ENCODE measurements at regions not wholly inside any gene's neighbourhood (a gene's known extent, or its start where the extent isn't known, plus 50 kb on each side); places are given as distances from the start of the nearest gene placed in this dataset.

DNA sequence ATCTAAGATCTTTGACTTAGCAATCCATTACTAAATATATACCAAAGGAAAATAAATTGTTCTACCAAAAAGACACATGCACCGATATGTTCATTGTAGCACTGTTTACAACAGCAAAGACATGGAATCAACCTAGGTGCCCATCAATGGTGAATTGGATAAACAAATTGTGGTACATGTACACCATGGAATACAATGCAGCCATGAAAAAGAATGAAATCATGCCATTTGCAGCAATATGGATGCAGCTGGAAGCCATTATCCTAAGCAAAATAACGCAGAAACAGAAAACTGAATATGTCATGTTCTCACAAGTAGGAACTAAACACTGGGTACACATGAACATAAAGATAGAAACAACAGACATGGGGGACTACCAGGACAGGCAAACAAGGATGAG, 589.5 kb downstream of the IRX1 start:
- Histone ChIP-seq H3K9me3 (ENCODE audit: control insufficient read depth, low read length) (no peaks in the 10 kb centered on the region), H3K4me3 (ENCODE audit: low read length in 2 of 2) (no peak overlapping the region), H3K36me3 (ENCODE audit: control insufficient read depth in 1 of 2, insufficient read depth in 2 of 2, low read length in 1 of 2) (no peaks in the 10 kb centered on the region), H3K4me1 (ENCODE audit: control insufficient read depth in 1 of 2, insufficient read depth in 2 of 2, low read length in 2 of 2) (no peaks in the 10 kb centered on the region), H3K27ac (ENCODE audit: low read depth in 1 of 2, low read length in 2 of 2) (no peak overlapping the region), H3K27me3 (ENCODE audit: control insufficient read depth in 1 of 2, insufficient read depth in 2 of 2, low read length in 1 of 2) (no peaks in the 10 kb centered on the region)
- ATAC-seq (ENCODE audit: low FRiP score) (no peak), DNase-seq (no peak)
- intact Hi-C loops (cut with DNase I) = no loop called here
- 90 to 91% methylated on average over 2 of the region's 2 CpGs for WGBS, 2 donors

- H3K27me3 ChIP-seq (ENCODE audit: control insufficient read depth in 1 of 2, insufficient read depth in 2 of 2, low read length in 1 of 2) = no peaks in the 10 kb centered on the region
- no peaks in the 10 kb centered on the region for H3K9me3 ChIP-seq (ENCODE audit: control insufficient read depth, low read length)
- 79 to 88% methylated on average over 4 of the region's 4 CpGs for WGBS, 2 donors
- peak overlapping the region in 1 of 2 donors; percentile 42 for H3K27ac ChIP-seq (ENCODE audit: low read depth in 1 of 2, low read length in 2 of 2)
- no peak overlapping the region for H3K4me3 ChIP-seq (ENCODE audit: low read length in 2 of 2)
- no peaks in the 10 kb centered on the region for H3K4me1 ChIP-seq (ENCODE audit: control insufficient read depth in 1 of 2, insufficient read depth in 2 of 2, low read length in 2 of 2)
- ATAC-seq (ENCODE audit: low FRiP score) (peak; percentile 60), DNase-seq (no peak)
- no peaks in the 10 kb centered on the region for H3K36me3 ChIP-seq (ENCODE audit: control insufficient read depth in 1 of 2, insufficient read depth in 2 of 2, low read length in 1 of 2)
- intact Hi-C loops (cut with DNase I) = no loop called here
Measured at GRCh38 chr5:4188704-4189103, 593.1 kb downstream of the IRX1 start.

DNA sequence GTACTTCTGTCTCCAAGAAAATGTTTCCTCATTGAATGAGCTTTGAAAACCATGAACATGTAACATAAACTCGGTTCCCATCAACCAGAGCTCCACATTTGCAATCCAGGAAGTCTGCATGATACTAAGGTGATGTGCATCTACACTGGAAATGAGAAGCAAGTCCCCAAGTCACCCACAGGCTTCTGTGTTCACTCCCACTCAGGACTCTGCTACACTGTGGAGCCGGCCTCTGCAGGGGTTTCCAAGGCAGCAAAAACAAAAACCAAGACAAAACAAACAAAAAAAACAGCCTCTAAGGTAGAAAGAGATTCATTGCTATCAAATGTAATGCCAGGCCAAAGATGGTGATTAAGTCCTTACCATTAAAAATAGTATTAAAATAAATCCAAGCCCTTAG, 593.7 kb downstream of the IRX1 start:
- Histone ChIP-seq H3K27ac (ENCODE audit: low read depth in 1 of 2, low read length in 2 of 2) (no peak overlapping the region), H3K9me3 (ENCODE audit: control insufficient read depth, low read length) (no peaks in the 10 kb centered on the region), H3K36me3 (ENCODE audit: control insufficient read depth in 1 of 2, insufficient read depth in 2 of 2, low read length in 1 of 2) (no peaks in the 10 kb centered on the region), H3K27me3 (ENCODE audit: control insufficient read depth in 1 of 2, insufficient read depth in 2 of 2, low read length in 1 of 2) (no peaks in the 10 kb centered on the region), H3K4me3 (ENCODE audit: low read length in 2 of 2) (no peak overlapping the region), H3K4me1 (ENCODE audit: control insufficient read depth in 1 of 2, insufficient read depth in 2 of 2, low read length in 2 of 2) (no peaks in the 10 kb centered on the region)
- no peak for DNase-seq
- intact Hi-C loops (cut with DNase I) = no loop called here
- ATAC-seq (ENCODE audit: low FRiP score) = no peak
- 28 to 31% methylated on average over 2 of the region's 2 CpGs for WGBS, 2 donors

DNA sequence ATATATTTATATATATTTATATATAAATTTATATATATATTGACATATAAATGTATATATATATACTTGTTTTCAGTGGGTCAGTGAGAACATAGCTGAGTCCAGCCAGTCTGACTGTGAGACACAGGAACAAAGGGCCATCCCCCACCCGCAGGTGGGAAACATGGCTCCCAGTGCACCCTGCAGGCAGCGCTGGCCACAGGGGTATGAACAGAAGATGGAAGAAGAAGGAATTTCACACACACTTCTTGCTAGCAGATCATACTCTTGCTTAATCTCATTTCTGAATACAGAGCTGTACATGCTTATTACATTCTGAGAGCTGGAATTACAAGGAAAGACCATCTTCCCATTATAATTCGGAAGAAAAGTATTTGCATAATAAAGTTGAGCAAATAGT, 595.4 kb downstream of the IRX1 start:
- H3K4me3 ChIP-seq (ENCODE audit: low read length in 2 of 2) = no peak overlapping the region
- 84 to 96% methylated on average over 3 of the region's 3 CpGs for WGBS, 2 donors

DNA sequence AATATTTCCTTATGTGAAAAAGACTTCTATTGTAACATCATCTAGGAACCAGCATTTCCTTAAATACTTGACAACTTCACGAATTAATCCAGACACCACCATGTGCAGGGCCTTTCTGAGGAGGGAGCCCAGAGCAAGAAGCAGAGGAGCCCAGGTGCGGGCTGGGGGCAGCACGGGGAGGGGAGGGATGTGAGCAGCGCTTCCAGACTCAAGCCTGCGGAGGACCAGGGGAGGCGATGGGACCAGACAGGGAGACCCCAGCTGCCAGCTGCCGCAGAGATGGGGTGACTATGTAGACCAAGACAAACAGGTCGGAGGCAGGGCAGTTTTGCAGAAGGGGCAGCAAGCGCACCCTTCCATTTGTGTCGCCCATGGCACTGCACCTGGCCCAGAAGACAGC, 596.1 kb downstream of the IRX1 start:
- H3K27ac ChIP-seq (ENCODE audit: low read depth in 1 of 2, low read length in 2 of 2) = no peak overlapping the region
- H3K4me3 ChIP-seq (ENCODE audit: low read length in 2 of 2) = no peak overlapping the region
- no peaks in the 10 kb centered on the region for H3K9me3 ChIP-seq (ENCODE audit: control insufficient read depth, low read length)
- intact Hi-C loops (cut with DNase I) = no loop called here
- no peak for ATAC-seq (ENCODE audit: low FRiP score)
- H3K36me3 ChIP-seq (ENCODE audit: control insufficient read depth in 1 of 2, insufficient read depth in 2 of 2, low read length in 1 of 2) = no peaks in the 10 kb centered on the region
- H3K27me3 ChIP-seq (ENCODE audit: control insufficient read depth in 1 of 2, insufficient read depth in 2 of 2, low read length in 1 of 2) = no peaks in the 10 kb centered on the region
- no peaks in the 10 kb centered on the region for H3K4me1 ChIP-seq (ENCODE audit: control insufficient read depth in 1 of 2, insufficient read depth in 2 of 2, low read length in 2 of 2)
- DNase-seq = peak in 1 of 2 donors; percentile 71
- 96 to 97% methylated on average over 10 of the region's 10 CpGs for WGBS, 2 donors

More for the DNA sequence above, 595.4 kb downstream of the IRX1 start:
- H3K27ac ChIP-seq (ENCODE audit: low read depth in 1 of 2, low read length in 2 of 2) = no peak overlapping the region
- no peak for ATAC-seq (ENCODE audit: low FRiP score)
- no peaks in the 10 kb centered on the region for H3K27me3 ChIP-seq (ENCODE audit: control insufficient read depth in 1 of 2, insufficient read depth in 2 of 2, low read length in 1 of 2)
- no peaks in the 10 kb centered on the region for H3K4me1 ChIP-seq (ENCODE audit: control insufficient read depth in 1 of 2, insufficient read depth in 2 of 2, low read length in 2 of 2)
- DNase-seq = no peak
- intact Hi-C loops (cut with DNase I) = no loop called here
- no peaks in the 10 kb centered on the region for H3K36me3 ChIP-seq (ENCODE audit: control insufficient read depth in 1 of 2, insufficient read depth in 2 of 2, low read length in 1 of 2)
- no peaks in the 10 kb centered on the region for H3K9me3 ChIP-seq (ENCODE audit: control insufficient read depth, low read length)

DNA sequence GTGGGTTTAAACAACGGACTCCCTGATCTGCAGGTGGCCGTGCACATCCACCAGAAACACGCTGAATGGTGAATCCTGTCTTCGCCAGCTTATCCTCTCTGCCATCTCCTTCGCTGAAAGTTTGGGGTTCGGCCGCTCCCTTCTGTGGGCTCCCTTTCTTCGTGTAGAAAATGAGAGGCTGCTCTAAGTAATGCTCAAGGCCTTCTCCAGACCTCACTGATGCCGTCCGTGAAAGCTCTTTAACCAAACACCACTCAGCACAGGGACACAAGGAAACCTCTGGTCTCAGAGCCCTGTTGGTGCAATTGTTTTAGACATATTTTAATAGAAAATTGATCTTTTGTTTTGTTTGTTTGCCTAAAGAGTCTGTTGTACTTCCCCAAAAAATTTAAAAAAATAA, 596.5 kb downstream of the IRX1 start:
- Histone ChIP-seq H3K27ac (ENCODE audit: low read depth in 1 of 2, low read length in 2 of 2) (no peak overlapping the region), H3K36me3 (ENCODE audit: control insufficient read depth in 1 of 2, insufficient read depth in 2 of 2, low read length in 1 of 2) (no peaks in the 10 kb centered on the region), H3K9me3 (ENCODE audit: control insufficient read depth, low read length) (no peaks in the 10 kb centered on the region), H3K4me1 (ENCODE audit: control insufficient read depth in 1 of 2, insufficient read depth in 2 of 2, low read length in 2 of 2) (no peaks in the 10 kb centered on the region), H3K4me3 (ENCODE audit: low read length in 2 of 2) (no peak overlapping the region), H3K27me3 (ENCODE audit: control insufficient read depth in 1 of 2, insufficient read depth in 2 of 2, low read length in 1 of 2) (no peaks in the 10 kb centered on the region)
- no peak for DNase-seq
- intact Hi-C loops (cut with DNase I) = no loop called here
- WGBS, 2 donors = 93 to 96% methylated on average over 10 of the region's 10 CpGs
- no peak for ATAC-seq (ENCODE audit: low FRiP score)

DNA sequence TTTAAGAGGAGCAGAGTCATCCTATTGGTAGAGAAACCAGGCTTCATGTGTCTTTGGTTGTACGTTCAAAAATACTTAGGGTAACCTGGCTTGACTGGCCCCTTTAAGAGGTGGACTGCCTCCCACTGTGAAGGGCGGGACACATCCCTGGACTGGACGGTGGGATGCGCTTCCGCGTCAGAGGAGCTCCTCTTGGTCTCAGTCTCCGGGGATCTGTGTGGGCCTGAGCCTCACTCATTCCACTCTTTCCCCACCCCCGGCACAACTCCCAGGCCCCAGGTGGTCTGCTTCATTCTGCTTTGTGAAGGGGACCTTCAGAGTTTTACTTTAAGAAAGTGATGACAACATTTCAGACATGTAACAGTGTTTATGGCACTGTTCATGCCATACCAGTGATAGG, 601.1 kb downstream of the IRX1 start:
- no peak overlapping the region for H3K27ac ChIP-seq (ENCODE audit: low read depth in 1 of 2, low read length in 2 of 2)
- 57 to 61% methylated on average over 8 of the region's 8 CpGs for WGBS, 2 donors
- H3K27me3 ChIP-seq (ENCODE audit: control insufficient read depth in 1 of 2, insufficient read depth in 2 of 2, low read length in 1 of 2) = no peaks in the 10 kb centered on the region
- H3K9me3 ChIP-seq (ENCODE audit: control insufficient read depth, low read length) = no peaks in the 10 kb centered on the region
- H3K4me1 ChIP-seq (ENCODE audit: control insufficient read depth in 1 of 2, insufficient read depth in 2 of 2, low read length in 2 of 2) = no peaks in the 10 kb centered on the region
- H3K4me3 ChIP-seq (ENCODE audit: low read length in 2 of 2) = no peak overlapping the region
- DNase-seq (no peak), ATAC-seq (ENCODE audit: low FRiP score) (no peak)
- no peaks in the 10 kb centered on the region for H3K36me3 ChIP-seq (ENCODE audit: control insufficient read depth in 1 of 2, insufficient read depth in 2 of 2, low read length in 1 of 2)
- intact Hi-C loops (cut with DNase I) = no loop called here

DNA sequence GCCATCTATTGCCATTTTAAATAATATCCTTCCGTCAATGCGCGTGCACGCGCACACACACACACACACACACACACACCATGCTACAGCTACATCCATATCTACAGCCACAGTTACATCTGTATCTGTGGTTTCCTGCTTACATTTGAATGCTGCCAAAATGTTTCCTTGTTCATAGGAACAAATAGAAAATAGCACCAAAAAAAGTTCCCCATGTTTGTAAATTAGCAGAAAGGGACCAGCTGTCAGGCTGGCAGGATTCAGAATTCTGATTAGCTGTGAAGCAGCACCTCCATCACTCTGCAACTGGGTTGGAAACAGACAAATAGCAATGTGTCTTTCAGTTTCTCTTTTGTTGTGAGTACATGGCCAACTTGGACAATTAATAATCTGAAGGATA, 601.5 kb downstream of the IRX1 start:
- H3K36me3 ChIP-seq (ENCODE audit: control insufficient read depth in 1 of 2, insufficient read depth in 2 of 2, low read length in 1 of 2) = no peaks in the 10 kb centered on the region
- H3K9me3 ChIP-seq (ENCODE audit: control insufficient read depth, low read length) = no peaks in the 10 kb centered on the region
- no peak overlapping the region for H3K27ac ChIP-seq (ENCODE audit: low read depth in 1 of 2, low read length in 2 of 2)
- H3K4me1 ChIP-seq (ENCODE audit: control insufficient read depth in 1 of 2, insufficient read depth in 2 of 2, low read length in 2 of 2) = no peaks in the 10 kb centered on the region
- 71 to 73% methylated on average over 5 of the region's 5 CpGs for WGBS, 2 donors
- ATAC-seq (ENCODE audit: low FRiP score) (no peak), DNase-seq (no peak)
- no peak overlapping the region for H3K4me3 ChIP-seq (ENCODE audit: low read length in 2 of 2)
- no peaks in the 10 kb centered on the region for H3K27me3 ChIP-seq (ENCODE audit: control insufficient read depth in 1 of 2, insufficient read depth in 2 of 2, low read length in 1 of 2)
- intact Hi-C loops (cut with DNase I) = no loop called here

DNA sequence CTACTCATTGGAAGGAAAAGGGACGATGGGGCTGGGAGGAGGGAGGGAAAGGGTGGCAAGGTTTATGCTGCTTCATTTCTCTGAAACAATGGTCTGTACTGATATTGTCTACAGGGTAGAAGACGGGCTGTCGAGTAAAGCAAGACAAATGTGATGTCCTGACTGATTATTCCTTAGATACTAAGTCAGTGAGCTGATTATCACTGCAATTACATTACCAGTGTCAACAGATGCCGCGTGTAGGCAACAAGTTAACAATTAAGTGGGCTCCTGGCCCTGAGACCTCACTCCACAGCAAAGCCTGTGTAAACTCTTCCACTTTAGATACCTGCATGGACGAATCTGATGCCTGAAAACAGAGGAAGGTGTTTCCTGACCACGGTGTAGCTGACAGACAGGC, 602.8 kb downstream of the IRX1 start:
- WGBS, 2 donors = 83 to 84% methylated on average over 7 of the region's 7 CpGs
- no peaks in the 10 kb centered on the region for H3K4me1 ChIP-seq (ENCODE audit: control insufficient read depth in 1 of 2, insufficient read depth in 2 of 2, low read length in 2 of 2)
- intact Hi-C loops (cut with DNase I) = no loop called here
- no peak for DNase-seq
- H3K36me3 ChIP-seq (ENCODE audit: control insufficient read depth in 1 of 2, insufficient read depth in 2 of 2, low read length in 1 of 2) = no peaks in the 10 kb centered on the region
- H3K9me3 ChIP-seq (ENCODE audit: control insufficient read depth, low read length) = no peaks in the 10 kb centered on the region
- no peak for ATAC-seq (ENCODE audit: low FRiP score)
- H3K4me3 ChIP-seq (ENCODE audit: low read length in 2 of 2) = no peak overlapping the region
- H3K27ac ChIP-seq (ENCODE audit: low read depth in 1 of 2, low read length in 2 of 2) = no peak overlapping the region
- H3K27me3 ChIP-seq (ENCODE audit: control insufficient read depth in 1 of 2, insufficient read depth in 2 of 2, low read length in 1 of 2) = no peaks in the 10 kb centered on the region
